ENCODE measurements at regions not wholly inside any gene's neighbourhood (a gene's known extent, or its start where the extent isn't known, plus 50 kb on each side); places are given as distances from the start of the nearest gene placed in this dataset.

GRCh38 chr5:113989913-113990305 lies 372.0 kb upstream of the KCNN2 start:
- TF ChIP-seq POLR2A (IDR thresholded peaks at IDR 0.05) (no peak), CTCF (IDR thresholded peaks at IDR 0.05) (no peak), EP300 (IDR thresholded peaks at IDR 0.05) (no peak)

All from tibial nerve (tissue), 4 donors.